Islet precursor cell (in vitro differentiated cells): ENCODE measurements at regions not wholly inside any gene's neighbourhood (a gene's known extent, or its start where the extent isn't known, plus 50 kb on each side); places are given as distances from the start of the nearest gene placed in this dataset.

ENCODE experiments used
- DNase-seq: peaks from one replicate; pipeline ENCODE4 v3.0.0-alpha.2; 2018

DNA sequence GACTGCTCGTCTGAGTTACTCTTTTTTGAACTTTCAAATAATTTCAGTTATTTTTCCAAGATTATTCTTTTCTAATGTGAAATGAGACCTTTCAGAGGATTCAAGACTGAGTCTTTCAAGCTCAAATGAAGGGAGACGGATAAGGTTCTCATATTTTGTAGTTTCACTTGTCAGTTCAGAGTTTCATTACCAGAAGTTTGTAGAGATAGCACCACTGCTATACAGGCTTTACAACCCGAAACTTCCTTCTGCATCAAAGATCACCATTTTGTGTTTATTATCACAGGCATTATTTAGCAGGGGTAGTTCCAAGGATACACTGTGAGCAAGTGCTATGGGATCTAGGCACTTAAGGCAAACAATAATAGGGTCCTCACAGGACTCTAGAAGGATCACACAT, 74.7 kb upstream of the EPHA7 start:
- DNase-seq: no peak

GRCh38 chr6:93474733-93475179, 55.4 kb upstream of the EPHA7 start:
- no peak for DNase-seq

DNA sequence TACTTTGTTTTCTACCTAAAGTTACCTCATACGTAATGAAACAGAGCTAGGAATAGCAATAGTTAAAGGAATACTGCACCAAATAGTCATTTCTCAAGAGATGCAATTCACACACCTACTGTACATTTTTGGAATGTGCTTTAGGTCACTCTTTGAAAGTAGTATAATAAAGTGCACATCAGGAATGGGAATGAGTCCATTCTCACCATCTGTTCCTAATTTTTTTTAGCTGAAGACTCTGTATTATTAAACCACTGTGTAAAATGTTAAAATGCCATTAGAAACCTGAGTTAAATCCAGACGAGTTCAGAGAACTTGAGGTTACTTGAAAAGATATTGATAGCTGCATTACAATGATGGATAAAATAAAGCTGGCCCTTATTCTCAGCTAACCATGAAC, 51.9 kb upstream of the EPHA7 start:
- no peak for DNase-seq
